ENCODE measurements at regions not wholly inside any gene's neighbourhood (a gene's known extent, or its start where the extent isn't known, plus 50 kb on each side); places are given as distances from the start of the nearest gene placed in this dataset.

DNA sequence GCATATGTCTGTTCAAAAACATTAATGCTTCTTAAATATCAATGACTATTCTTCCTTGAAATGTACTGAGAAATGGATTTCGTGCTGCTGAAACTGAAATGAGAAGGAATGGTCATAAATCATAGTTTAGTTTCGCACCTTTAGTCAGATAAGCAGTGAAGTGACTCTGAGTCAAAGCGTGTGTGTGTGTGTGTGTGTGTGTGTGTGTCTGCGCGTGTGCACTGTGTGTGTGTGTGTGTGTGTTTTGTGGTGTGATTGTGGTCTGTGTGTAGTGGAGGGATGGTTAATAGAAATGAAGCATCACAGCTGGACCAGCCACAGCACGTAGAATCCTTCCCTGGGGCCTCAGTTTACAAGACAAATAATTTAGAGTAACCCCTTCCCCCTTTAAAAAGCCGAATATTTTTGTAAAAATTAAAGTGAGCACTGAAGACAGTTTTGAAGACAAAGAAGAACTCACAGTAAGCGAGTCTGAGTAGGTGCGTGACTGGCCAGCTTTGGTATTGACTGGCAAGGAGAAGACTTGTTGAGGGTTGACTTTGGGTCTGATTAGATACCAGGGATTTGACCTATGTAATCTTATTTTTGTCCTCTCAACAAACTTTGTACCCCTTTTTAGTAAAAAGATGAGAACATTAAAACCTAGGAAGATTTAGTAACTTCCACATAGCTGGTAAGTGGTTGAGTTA lies 202.0 kb upstream of the IL12A start (continued):
- TF ChIP-seq ZNF639 (tag by site-specific recombination; IDR thresholded peaks at IDR 0.05), result peak; percentile 64; the same call in 1 of the 2 replicates
- TF ChIP-seq ZNF660 (tag by site-specific recombination; IDR thresholded peaks at IDR 0.05), result no peak
- TF ChIP-seq ZNF473 (tag by site-specific recombination; IDR thresholded peaks at IDR 0.05), result no peak
- peak; percentile 88 for TF ChIP-seq ZNF18 (tag by site-specific recombination; IDR thresholded peaks at IDR 0.05)
- 0 out of 2 replicates have a peak, but pooled peaks have one; percentile 22 for TF ChIP-seq BCL6B (tag by site-specific recombination; IDR thresholded peaks at IDR 0.05)
- TF ChIP-seq ZNF530 (tag by site-specific recombination; IDR thresholded peaks at IDR 0.05; ENCODE audit: low read depth), result no peak
- TF ChIP-seq SP7 (tag by site-specific recombination; IDR thresholded peaks at IDR 0.05), result peak; percentile 86
- peak; percentile 37; the same call in 1 of the 2 replicates for TF ChIP-seq OSR2 (tag by site-specific recombination; IDR thresholded peaks at IDR 0.05)
- peak; percentile 25; the same call in 1 of the 2 replicates for TF ChIP-seq KLF1 (tag by site-specific recombination; IDR thresholded peaks at IDR 0.05)
- TF ChIP-seq HOXA7 (CRISPR knock-in tag; IDR thresholded peaks at IDR 0.05; ENCODE audit: borderline replicate concordance), result no peak
- TF ChIP-seq, protein P1, sequence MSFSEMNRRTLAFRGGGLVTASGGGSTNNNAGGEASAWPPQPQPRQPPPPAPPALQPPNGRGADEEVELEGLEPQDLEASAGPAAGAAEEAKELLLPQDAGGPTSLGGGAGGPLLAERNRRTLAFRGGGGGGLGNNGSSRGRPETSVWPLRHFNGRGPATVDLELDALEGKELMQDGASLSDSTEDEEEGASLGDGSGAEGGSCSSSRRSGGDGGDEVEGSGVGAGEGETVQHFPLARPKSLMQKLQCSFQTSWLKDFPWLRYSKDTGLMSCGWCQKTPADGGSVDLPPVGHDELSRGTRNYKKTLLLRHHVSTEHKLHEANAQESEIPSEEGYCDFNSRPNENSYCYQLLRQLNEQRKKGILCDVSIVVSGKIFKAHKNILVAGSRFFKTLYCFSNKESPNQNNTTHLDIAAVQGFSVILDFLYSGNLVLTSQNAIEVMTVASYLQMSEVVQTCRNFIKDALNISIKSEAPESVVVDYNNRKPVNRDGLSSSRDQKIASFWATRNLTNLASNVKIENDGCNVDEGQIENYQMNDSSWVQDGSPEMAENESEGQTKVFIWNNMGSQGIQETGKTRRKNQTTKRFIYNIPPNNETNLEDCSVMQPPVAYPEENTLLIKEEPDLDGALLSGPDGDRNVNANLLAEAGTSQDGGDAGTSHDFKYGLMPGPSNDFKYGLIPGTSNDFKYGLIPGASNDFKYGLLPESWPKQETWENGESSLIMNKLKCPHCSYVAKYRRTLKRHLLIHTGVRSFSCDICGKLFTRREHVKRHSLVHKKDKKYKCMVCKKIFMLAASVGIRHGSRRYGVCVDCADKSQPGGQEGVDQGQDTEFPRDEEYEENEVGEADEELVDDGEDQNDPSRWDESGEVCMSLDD (tag by site-specific recombination; IDR thresholded peaks at IDR 0.05), result no peak; the same call in 1 of the 2 replicates
- no peak for TF ChIP-seq ZNF214 (tag by site-specific recombination; IDR thresholded peaks at IDR 0.05; ENCODE audit: borderline replicate concordance)
- TF ChIP-seq ELK4 (IDR thresholded peaks at IDR 0.05; ENCODE audit: borderline replicate concordance, low read depth, low read length), result no peak
- peak; percentile 74 for TF ChIP-seq ZNF366 (tag by site-specific recombination; conservative IDR thresholded peaks at IDR 0.05)
- no peak; the same call in 1 of the 2 replicates for TF ChIP-seq ZNF837 (tag by site-specific recombination; IDR thresholded peaks at IDR 0.05)
- TF ChIP-seq PRDM1 (tag by site-specific recombination; IDR thresholded peaks at IDR 0.05), result peak; percentile 88
- no peak for TF ChIP-seq ZNF23 (tag by site-specific recombination; IDR thresholded peaks at IDR 0.05; ENCODE audit: borderline replicate concordance)
- no peak for TF ChIP-seq ZSCAN16 (tag by site-specific recombination; IDR thresholded peaks at IDR 0.05)
- TF ChIP-seq ZNF704 (tag by site-specific recombination; IDR thresholded peaks at IDR 0.05), result no peak
- 0 out of 2 replicates have a peak, but pooled peaks have one; percentile 30 for TF ChIP-seq ZNF324 (tag by site-specific recombination; IDR thresholded peaks at IDR 0.05)
- TF ChIP-seq ZFP41 (tag by site-specific recombination; IDR thresholded peaks at IDR 0.05; ENCODE audit: borderline replicate concordance), result no peak
- no peak for TF ChIP-seq EGR2 (tag by site-specific recombination; IDR thresholded peaks at IDR 0.05; ENCODE audit: low read depth)
- peak; percentile 35; the same call in 1 of the 2 replicates for TF ChIP-seq ZSCAN23 (tag by site-specific recombination; IDR thresholded peaks at IDR 0.05)
- 0 out of 2 replicates have a peak, but pooled peaks have one; percentile 58 for TF ChIP-seq ZFP69B (tag by site-specific recombination; IDR thresholded peaks at IDR 0.05)
- TF ChIP-seq ZNF391 (tag by site-specific recombination; IDR thresholded peaks at IDR 0.05; ENCODE audit: borderline replicate concordance, low read depth), result peak; percentile 81
- TF ChIP-seq REPIN1 (tag by site-specific recombination; IDR thresholded peaks at IDR 0.05; ENCODE audit: low read depth), result 0 out of 2 replicates have a peak, but pooled peaks have one; percentile 28
- 0 out of 2 replicates have a peak, but pooled peaks have one; percentile 32 for TF ChIP-seq SCRT1 (tag by site-specific recombination; IDR thresholded peaks at IDR 0.05; ENCODE audit: borderline replicate concordance)
- peak; percentile 40; the same call in 1 of the 2 replicates for TF ChIP-seq ZNF692 (tag by site-specific recombination; IDR thresholded peaks at IDR 0.05)
- TF ChIP-seq ZNF335 (tag by site-specific recombination; conservative IDR thresholded peaks at IDR 0.05), result no peak

Data from HEK293 (cell line).